GM19467 (cell line): ENCODE measurements at regions not wholly inside any gene's neighbourhood (a gene's known extent, or its start where the extent isn't known, plus 50 kb on each side); places are given as distances from the start of the nearest gene placed in this dataset.
"Not testable (repeated sequence)": the region's sequence is repeated elsewhere in the genome, so short reads cannot be mapped to it uniquely, and the experiment has no call there.

Experiments
- ATAC-seq: cut with Tn5 transposase; IDR thresholded peaks from one replicate; pipeline ENCODE4 v1.9.1; 2021; ENCODE audit warnings: mild to moderate bottlenecking, moderate library complexity; ENCODE audit not compliant: unreplicated experiment

- no peak for ATAC-seq
These were observed 562.5 kb upstream of the FAM98A start for GRCh38 chr2:34161549-34161948.

GRCh38 chr2:34159901-34160300, 560.8 kb upstream of the FAM98A start:
- ATAC-seq = no peak

GRCh38 chr2:34153484-34153883, 554.4 kb upstream of the FAM98A start:
- no peak for ATAC-seq

GRCh38 chr2:34147780-34148179, 548.7 kb upstream of the FAM98A start:
- ATAC-seq = no peak

GRCh38 chr2:34143149-34143548, 544.0 kb upstream of the FAM98A start:
- no peak for ATAC-seq

- not testable (repeated sequence) for ATAC-seq
These were observed 543.5 kb upstream of the FAM98A start for GRCh38 chr2:34142531-34143008.

- not testable (repeated sequence) for ATAC-seq
These were observed 534.0 kb upstream of the FAM98A start for GRCh38 chr2:34133065-34133464.

- no peak for ATAC-seq
These were observed 527.2 kb upstream of the FAM98A start for GRCh38 chr2:34126279-34126678.

- ATAC-seq = no peak
These were observed 525.1 kb upstream of the FAM98A start for GRCh38 chr2:34123996-34124785.

GRCh38 chr2:34121076-34121475, 522.0 kb upstream of the FAM98A start:
- ATAC-seq = no peak

- no peak for ATAC-seq
These were observed 516.0 kb upstream of the FAM98A start for GRCh38 chr2:34115076-34115475.

- no peak for ATAC-seq
These were observed 513.1 kb upstream of the FAM98A start for GRCh38 chr2:34112161-34112560.

GRCh38 chr2:34110392-34110791, 511.3 kb upstream of the FAM98A start:
- no peak for ATAC-seq

GRCh38 chr2:34107811-34108210, 508.7 kb upstream of the FAM98A start:
- ATAC-seq = no peak

GRCh38 chr2:34105006-34105767, 506.1 kb upstream of the FAM98A start:
- no peak for ATAC-seq

GRCh38 chr2:34104601-34105000, 505.5 kb upstream of the FAM98A start:
- ATAC-seq = no peak

GRCh38 chr2:34103437-34103836, 504.3 kb upstream of the FAM98A start:
- ATAC-seq = no peak

- ATAC-seq = no peak
These were observed 503.2 kb upstream of the FAM98A start for GRCh38 chr2:34102339-34102738.

- ATAC-seq = no peak
These were observed 500.3 kb upstream of the FAM98A start for GRCh38 chr2:34099377-34099776.

- no peak for ATAC-seq
These were observed 499.2 kb upstream of the FAM98A start for GRCh38 chr2:34098256-34098655.

GRCh38 chr2:34096562-34097171, 497.6 kb upstream of the FAM98A start:
- peak; percentile 72 for ATAC-seq

GRCh38 chr2:34093790-34094189, 494.7 kb upstream of the FAM98A start:
- ATAC-seq = no peak
